Endothelial cell of umbilical vein (primary cell): ENCODE measurements at regions not wholly inside any gene's neighbourhood (a gene's known extent, or its start where the extent isn't known, plus 50 kb on each side); places are given as distances from the start of the nearest gene placed in this dataset.

Experiments used
- BruUV-seq: library from RNA; stranded (reverse); fragments of 400-500 nt; replicated peaks from 2 replicates; lab custom pipeline; 2021; lab: Mats Ljungman, UMichigan
- CTCF ChIA-PET: fragments of 300-600, 350-600 bp; sonication (Branson Sonifier 250); formaldehyde crosslinking; loops from one replicate; lab custom pipeline; 2021; ENCODE audit warnings: antibody characterized with exemption, inconsistent platforms; lab: Charles Lee
- POLR2A ChIA-PET: fragments of 300-600, 350-600 bp; sonication (Branson Sonifier 250); formaldehyde crosslinking; loops from one replicate; lab custom pipeline; 2021; ENCODE audit warnings: antibody characterized with exemption, inconsistent platforms; lab: Charles Lee
- DNase-seq: peaks from one replicate; pipeline ENCODE4 v3.0.0-alpha.2; 2011; ENCODE audit warnings: low read depth, low spot score
- FAIRE-seq: peaks from 2 replicates; lab custom pipeline; 2011; peaks lifted over from hg19 to GRCh38; lab: Jason Lieb, UNC
- H2AFZ ChIP-seq: 2 replicates; pipeline ENCODE4 v1.6.0; 2012; ENCODE audit warnings: low read depth, low read length, control low read depth, inconsistent platforms
- H3K27ac ChIP-seq: 2 replicates; pipeline ENCODE4 v1.5.1; 2011; ENCODE audit warnings: low read depth, mild to moderate bottlenecking, control low read depth, low read length, moderate library complexity; ENCODE audit not compliant: insufficient read depth
- H3K27me3 ChIP-seq, 2 experiments: 2 replicates each; pipeline versions ENCODE4 v1.6.0 to v1.6.1; 2011; ENCODE audit warnings: low read length in 2 of 2, mixed read lengths in 1 of 2; ENCODE audit not compliant: control insufficient read depth in 2 of 2, insufficient read depth in 2 of 2
- H3K36me3 ChIP-seq, 2 experiments: 2 replicates in 1 of 2; 3 replicates in 1 of 2; pipeline ENCODE4 v1.5.1; 2011; ENCODE audit warnings: low read length in 2 of 2, mild to moderate bottlenecking in 1 of 2, moderate library complexity in 1 of 2; ENCODE audit not compliant: control insufficient read depth in 2 of 2, insufficient read depth in 2 of 2; ENCODE audit errors: extremely low read depth in 1 of 2
- H3K4me1 ChIP-seq: 3 replicates; pipeline ENCODE4 v1.5.1; 2011; ENCODE audit warnings: mild to moderate bottlenecking, low read length; ENCODE audit not compliant: control insufficient read depth, insufficient read depth; ENCODE audit errors: extremely low read depth
- H3K4me2 ChIP-seq: 2 replicates; pipeline ENCODE4 v1.6.1; 2011; ENCODE audit warnings: low read length, control low read depth, mixed read lengths; ENCODE audit not compliant: insufficient read depth
- H3K4me3 ChIP-seq, 3 experiments: fragments of 200-600 bp in 1 of 3; sonication (generic), shearing (Covaris generic) in 1 of 3; replicated peaks in 1 of 3; 2 replicates each; pipeline ENCODE4 v1.5.1; 2011 to 2016; ENCODE audit warnings: control low read depth in 3 of 3, low read length in 3 of 3, mild to moderate bottlenecking in 2 of 3, inconsistent platforms in 1 of 3, low read depth in 1 of 3, moderate library complexity in 1 of 3; ENCODE audit not compliant: insufficient read depth in 1 of 3
- H3K79me2 ChIP-seq: 2 replicates; pipeline ENCODE4 v1.6.0; 2012; ENCODE audit warnings: low read length, inconsistent platforms; ENCODE audit not compliant: control insufficient read depth, insufficient read depth
- H3K9ac ChIP-seq: replicated peaks from 2 replicates; pipeline ENCODE3; 2011; ENCODE audit warnings: low read length, control low read depth; ENCODE audit not compliant: insufficient read depth; ENCODE audit errors: extremely low read depth
- H3K9me1 ChIP-seq: replicated peaks from 3 replicates; pipeline ENCODE4 v1.6.0; 2011; ENCODE audit warnings: mild to moderate bottlenecking, low read length; ENCODE audit not compliant: control insufficient read depth, insufficient read depth; ENCODE audit errors: extremely low read depth
- H3K9me3 ChIP-seq: replicated peaks from 2 replicates; pipeline ENCODE4 v1.5.1; 2012; ENCODE audit warnings: low read length, inconsistent platforms; ENCODE audit not compliant: control insufficient read depth, insufficient read depth
- H4K20me1 ChIP-seq: replicated peaks from 2 replicates; pipeline ENCODE3; 2011; ENCODE audit warnings: mild to moderate bottlenecking, low read length; ENCODE audit not compliant: control insufficient read depth, insufficient read depth; ENCODE audit errors: extremely low read depth
- CTCF ChIP-seq, 2 donors: IDR thresholded peaks; 1 replicate in 1 of 2; 2 replicates in 1 of 2; pipeline ENCODE4 v1.5.1; 2011; ENCODE audit warnings: low read length in 2 of 2, mild to moderate bottlenecking in 2 of 2, moderate library complexity in 2 of 2, control low read depth in 1 of 2, inconsistent platforms in 1 of 2, low read depth in 1 of 2; ENCODE audit not compliant: insufficient read depth in 1 of 2; ENCODE audit errors: extremely low read depth in 1 of 2
- EZH2 ChIP-seq: IDR thresholded peaks from 2 replicates; pipeline ENCODE4 v1.6.1; 2012; ENCODE audit warnings: borderline replicate concordance, low read depth, mild to moderate bottlenecking, moderate library complexity, low read length, inconsistent platforms; ENCODE audit not compliant: severe bottlenecking
- FOS ChIP-seq: IDR thresholded peaks from 2 replicates; pipeline ENCODE4 v1.6.1; 2011; ENCODE audit warnings: mild to moderate bottlenecking, low read length, moderate library complexity, borderline replicate concordance; ENCODE audit not compliant: insufficient read depth
- GATA2 ChIP-seq: IDR thresholded peaks from 2 replicates; pipeline ENCODE4 v1.7.0; 2011; ENCODE audit warnings: low read depth, mild to moderate bottlenecking, moderate library complexity, mixed read lengths, low read length; ENCODE audit not compliant: insufficient read length, insufficient read depth
- JUN ChIP-seq: IDR thresholded peaks from 2 replicates; pipeline ENCODE4 v1.6.1; 2011; ENCODE audit warnings: borderline replicate concordance, low read depth; ENCODE audit not compliant: insufficient read length, insufficient read depth
- MAX ChIP-seq: IDR thresholded peaks from 2 replicates; pipeline ENCODE4 v1.6.1; 2011; ENCODE audit not compliant: insufficient read depth, insufficient read length
- MYC ChIP-seq: IDR thresholded peaks from one replicate; pipeline ENCODE4 v1.6.1; 2011; ENCODE audit warnings: mild to moderate bottlenecking, low read depth, low read length
- POLR2A ChIP-seq: IDR thresholded peaks from 2 replicates; pipeline ENCODE4 v1.6.1; 2012; ENCODE audit warnings: low read depth, mild to moderate bottlenecking, control low read depth, low read length
- POLR2AphosphoS5 ChIP-seq: IDR thresholded peaks from 2 replicates; pipeline ENCODE4 v1.6.1; 2012; ENCODE audit warnings: low read depth, mild to moderate bottlenecking, control low read depth, low read length, moderate library complexity; ENCODE audit not compliant: insufficient read depth
- dilution Hi-C: fragments of 300-500 bp; cut with MboI; formaldehyde crosslinking; loops from one replicate; pipeline ENCODE4 v1.15.0; 2019; ENCODE audit warnings: low sequenced_read_pairs; ENCODE audit not compliant: extremely low pct_ligation_motif_present
- intact Hi-C: fragments of 100-400 bp; cut with micrococcal nuclease; formaldehyde crosslinking; loops from one replicate; pipeline ENCODE4 v1.10.0; 2022

GRCh38 chr16:64695684-64696083 lies 426.2 kb downstream of the CDH11 start:
- Histone ChIP-seq H3K4me3 (no peak overlapping the region), H4K20me1 (no peaks in the 10 kb centered on the region), H3K27ac (no peak overlapping the region), H3K4me1 (no peaks in the 10 kb centered on the region), H3K9ac (no peak overlapping the region), H3K27me3 (no peaks in the 10 kb centered on the region), H3K9me1 (no peaks in the 10 kb centered on the region), H3K9me3 (no peaks in the 10 kb centered on the region), H3K79me2 (no peaks in the 10 kb centered on the region), H3K4me2 (no peak overlapping the region), H3K36me3 (no peaks in the 10 kb centered on the region), H2AFZ (no peak overlapping the region)
- ChIA-PET CTCF (interaction anchor here (1.4 kb wide), 1 partner anchor 9 kb away, joined by 3 read pairs; no protein-coding TSS in a partner anchor), POLR2A (no interaction called here)
- dilution Hi-C loops (no loop called here), intact Hi-C loops (no loop called here)
- BruUV-seq, result no TSS peak
- FAIRE-seq (no peak), DNase-seq (no peak)
- TF ChIP-seq MAX (no peak), POLR2AphosphoS5 (no peak), EZH2 (no peak), GATA2 (no peak), JUN (no peak)

- no peaks in the 10 kb centered on the region for H3K4me1 ChIP-seq
- no TSS peak for BruUV-seq
- no peaks in the 10 kb centered on the region for H3K27me3 ChIP-seq
- no peaks in the 10 kb centered on the region for H3K79me2 ChIP-seq
- no peak overlapping the region for H2AFZ ChIP-seq
- H4K20me1 ChIP-seq, result no peaks in the 10 kb centered on the region
- dilution Hi-C loops, result no loop called here
- no peak overlapping the region for H3K27ac ChIP-seq
- ChIA-PET POLR2A (no interaction called here), CTCF (no interaction called here)
- H3K4me3 ChIP-seq, result no peak overlapping the region
- H3K36me3 ChIP-seq, result no peaks in the 10 kb centered on the region
- no peaks in the 10 kb centered on the region for H3K9me1 ChIP-seq
- no peak for DNase-seq
- no peaks in the 10 kb centered on the region for H3K9me3 ChIP-seq
- no peak for FAIRE-seq
- no peak overlapping the region for H3K4me2 ChIP-seq
- TF ChIP-seq POLR2AphosphoS5, result no peak
- no peak for TF ChIP-seq EZH2
- no peak for TF ChIP-seq MAX
- no peak for TF ChIP-seq FOS
- TF ChIP-seq CTCF (IDR thresholded peaks at IDR 0.05; ENCODE audit: extremely low read depth in 1 of 2, insufficient read depth in 1 of 2, low read depth in 1 of 2, low read length in 2 of 2), result no peak
- no peak for TF ChIP-seq GATA2
- TF ChIP-seq MYC, result no peak
- TF ChIP-seq POLR2A, result no peak
- TF ChIP-seq JUN, result no peak
- intact Hi-C loops, result no loop called here
- H3K9ac ChIP-seq, result no peak overlapping the region
These were observed 427.9 kb downstream of the CDH11 start for GRCh38 chr16:64693946-64694345.
